DOHH2 (cell line): ENCODE measurements at regions not wholly inside any gene's neighbourhood (a gene's known extent, or its start where the extent isn't known, plus 50 kb on each side); places are given as distances from the start of the nearest gene placed in this dataset.

ENCODE experiments used
- H3F3A ChIP-seq: fragments of 200-600 bp; sonication (generic), shearing (Covaris generic); 2 replicates; pipeline ENCODE4 v1.6.0; 2016; ENCODE audit warnings: antibody characterized with exemption, mild to moderate bottlenecking; ENCODE audit not compliant: control insufficient read depth, insufficient read depth
- H3K27ac ChIP-seq: fragments of 200-600 bp; sonication (generic); 2 replicates; pipeline ENCODE4 v1.5.1; 2014; ENCODE audit warnings: low read depth, mild to moderate bottlenecking, low read length, moderate library complexity
- H3K27me3 ChIP-seq: fragments of 200-600 bp; sonication (generic); 2 replicates; pipeline ENCODE4 v1.6.1; 2014; ENCODE audit warnings: mild to moderate bottlenecking, low read length, mixed read lengths; ENCODE audit not compliant: control insufficient read depth
- H3K36me3 ChIP-seq: fragments of 200-600 bp; sonication (generic); 2 replicates; pipeline ENCODE4 v1.6.1; 2014; ENCODE audit warnings: mild to moderate bottlenecking, low read length, moderate library complexity, mixed read lengths; ENCODE audit not compliant: control insufficient read depth
- H3K4me1 ChIP-seq: fragments of 200-600 bp; sonication (generic); 2 replicates; pipeline ENCODE4 v1.6.1; 2014; ENCODE audit warnings: mild to moderate bottlenecking, low read length, mixed read lengths; ENCODE audit not compliant: control insufficient read depth
- H3K4me2 ChIP-seq: fragments of 200-600 bp; sonication (generic); 2 replicates; pipeline ENCODE4 v1.6.0; 2014; ENCODE audit warnings: mild to moderate bottlenecking, low read length, moderate library complexity
- H3K4me3 ChIP-seq: fragments of 200-600 bp; sonication (generic); 2 replicates; pipeline ENCODE4 v1.5.1; 2014; ENCODE audit warnings: mild to moderate bottlenecking, low read length, mixed read lengths
- H3K79me2 ChIP-seq: fragments of 200-600 bp; sonication (generic); 2 replicates; pipeline ENCODE4 v1.6.1; 2014; ENCODE audit warnings: mild to moderate bottlenecking, low read length, mixed read lengths; ENCODE audit not compliant: control insufficient read depth
- H3K9me2 ChIP-seq: fragments of 200-600 bp; sonication (generic); replicated peaks from 2 replicates; pipeline ENCODE4 v1.6.1; 2014; ENCODE audit warnings: mild to moderate bottlenecking, low read length, mixed read lengths; ENCODE audit not compliant: control insufficient read depth
- H3K9me3 ChIP-seq: fragments of 200-600 bp; sonication (generic); 2 replicates; pipeline ENCODE4 v1.6.1; 2014; ENCODE audit warnings: antibody characterized with exemption, low read length, mixed read lengths; ENCODE audit not compliant: control insufficient read depth, insufficient read depth
- H4K20me1 ChIP-seq: fragments of 200-600 bp; sonication (generic); 2 replicates; pipeline ENCODE4 v1.6.0; 2014; ENCODE audit warnings: low read depth, mild to moderate bottlenecking, antibody characterized with exemption, low read length, moderate library complexity; ENCODE audit not compliant: control insufficient read depth, insufficient read depth
- CTCF ChIP-seq: fragments of 200-600 bp; sonication (generic); IDR thresholded peaks from one replicate; pipeline ENCODE4 v1.5.1; 2014; ENCODE audit warnings: antibody characterized with exemption, mild to moderate bottlenecking, low read depth, low read length; ENCODE audit not compliant: poor library complexity, severe bottlenecking
- EZH2phosphoT487 ChIP-seq: fragments of 200-600 bp; sonication (generic); IDR thresholded peaks from 2 replicates; pipeline ENCODE4 v1.6.1; 2017; ENCODE audit warnings: borderline replicate concordance, mild to moderate bottlenecking, antibody characterized with exemption, low read length, moderate library complexity, mixed read lengths

GRCh38 chr5:56601641-56602071 is 213.7 kb upstream of the MAP3K1 start:
- TF ChIP-seq CTCF, result no peak
- no peak for TF ChIP-seq EZH2phosphoT487
- Histone ChIP-seq H4K20me1 (no peaks in the 10 kb centered on the region), H3K4me1 (no peaks in the 10 kb centered on the region), H3K9me3 (no peaks in the 10 kb centered on the region), H3F3A (no peaks in the 10 kb centered on the region), H3K9me2 (no peaks in the 10 kb centered on the region), H3K4me2 (no peak overlapping the region), H3K36me3 (no peaks in the 10 kb centered on the region), H3K27me3 (no peaks in the 10 kb centered on the region), H3K4me3 (no peak overlapping the region), H3K79me2 (no peaks in the 10 kb centered on the region), H3K27ac (no peak overlapping the region)

GRCh38 chr5:56598941-56599340 is 216.4 kb upstream of the MAP3K1 start:
- H3K9me3 ChIP-seq, result no peaks in the 10 kb centered on the region
- no peaks in the 10 kb centered on the region for H3K79me2 ChIP-seq
- H3K36me3 ChIP-seq, result no peaks in the 10 kb centered on the region
- no peaks in the 10 kb centered on the region for H3K9me2 ChIP-seq
- H3K27me3 ChIP-seq, result no peaks in the 10 kb centered on the region
- no peak for TF ChIP-seq CTCF
- no peak for TF ChIP-seq EZH2phosphoT487
- H3K4me1 ChIP-seq, result no peaks in the 10 kb centered on the region
- no peak overlapping the region for H3K27ac ChIP-seq
- H4K20me1 ChIP-seq, result no peaks in the 10 kb centered on the region
- H3K4me2 ChIP-seq, result no peak overlapping the region
- H3K4me3 ChIP-seq, result no peak overlapping the region
- no peaks in the 10 kb centered on the region for H3F3A ChIP-seq

GRCh38 chr5:56596155-56596554 is 219.2 kb upstream of the MAP3K1 start:
- Histone ChIP-seq H3F3A (no peaks in the 10 kb centered on the region), H3K79me2 (no peaks in the 10 kb centered on the region), H3K36me3 (no peaks in the 10 kb centered on the region), H3K9me2 (no peaks in the 10 kb centered on the region), H3K4me2 (no peak overlapping the region), H3K4me3 (no peak overlapping the region), H3K4me1 (no peaks in the 10 kb centered on the region), H4K20me1 (no peaks in the 10 kb centered on the region), H3K9me3 (no peaks in the 10 kb centered on the region), H3K27me3 (no peaks in the 10 kb centered on the region), H3K27ac (no peak overlapping the region)
- TF ChIP-seq EZH2phosphoT487, result no peak
- TF ChIP-seq CTCF, result no peak

- H3K4me1 ChIP-seq, result no peaks in the 10 kb centered on the region
- TF ChIP-seq CTCF (no peak), EZH2phosphoT487 (no peak)
- no peaks in the 10 kb centered on the region for H3F3A ChIP-seq
- H3K27ac ChIP-seq, result no peak overlapping the region
- no peaks in the 10 kb centered on the region for H3K27me3 ChIP-seq
- no peak overlapping the region for H3K4me3 ChIP-seq
- no peaks in the 10 kb centered on the region for H4K20me1 ChIP-seq
- no peaks in the 10 kb centered on the region for H3K36me3 ChIP-seq
- H3K4me2 ChIP-seq, result no peak overlapping the region
- H3K9me3 ChIP-seq, result no peaks in the 10 kb centered on the region
- H3K79me2 ChIP-seq, result no peaks in the 10 kb centered on the region
- H3K9me2 ChIP-seq, result no peaks in the 10 kb centered on the region
Observed at GRCh38 chr5:56595566-56595965, 219.8 kb upstream of the MAP3K1 start.
